Fibroblast of villous mesenchyme (primary cell): ENCODE measurements at regions not wholly inside any gene's neighbourhood (a gene's known extent, or its start where the extent isn't known, plus 50 kb on each side); places are given as distances from the start of the nearest gene placed in this dataset.
"Not testable (repeated sequence)": the region's sequence is repeated elsewhere in the genome, so short reads cannot be mapped to it uniquely, and the experiment has no call there.

Experiments used
- DNase-seq: peaks from one replicate; pipeline ENCODE4 v3.0.0-alpha.2; 2010; ENCODE audit warnings: low read depth
- H3K4me3 ChIP-seq: 2 replicates; pipeline ENCODE4 v1.5.1; 2011; ENCODE audit warnings: low read depth, mild to moderate bottlenecking, low read length
- TF ChIP-seq, protein P1 (sequence below): IDR thresholded peaks from 2 replicates; pipeline ENCODE4 v1.5.1; 2012; ENCODE audit warnings: low read depth, mild to moderate bottlenecking, low read length; ENCODE audit not compliant: insufficient read depth

DNA sequence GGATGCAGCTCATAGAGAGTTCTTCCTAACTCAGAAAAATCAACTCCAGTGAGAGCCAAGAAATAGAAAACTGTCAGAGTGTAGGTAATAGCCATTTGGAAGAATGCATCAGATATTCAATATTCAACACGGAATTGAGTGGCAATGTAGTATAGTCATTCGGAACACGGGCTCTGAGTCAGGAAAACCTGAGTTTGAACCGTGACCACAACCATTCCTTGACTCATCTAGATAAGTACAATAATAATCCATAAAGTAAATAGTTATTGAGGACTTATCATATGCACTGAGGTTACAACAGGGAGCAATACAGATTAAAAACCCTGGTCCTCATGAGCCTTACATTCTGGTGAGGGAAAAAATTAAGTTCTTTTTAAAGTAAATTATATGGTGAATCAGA, 62.6 kb upstream of the PHF21A start:
- DNase-seq, result peak; percentile 58
- H3K4me3 ChIP-seq, result no peak overlapping the region
- TF ChIP-seq, protein P1, sequence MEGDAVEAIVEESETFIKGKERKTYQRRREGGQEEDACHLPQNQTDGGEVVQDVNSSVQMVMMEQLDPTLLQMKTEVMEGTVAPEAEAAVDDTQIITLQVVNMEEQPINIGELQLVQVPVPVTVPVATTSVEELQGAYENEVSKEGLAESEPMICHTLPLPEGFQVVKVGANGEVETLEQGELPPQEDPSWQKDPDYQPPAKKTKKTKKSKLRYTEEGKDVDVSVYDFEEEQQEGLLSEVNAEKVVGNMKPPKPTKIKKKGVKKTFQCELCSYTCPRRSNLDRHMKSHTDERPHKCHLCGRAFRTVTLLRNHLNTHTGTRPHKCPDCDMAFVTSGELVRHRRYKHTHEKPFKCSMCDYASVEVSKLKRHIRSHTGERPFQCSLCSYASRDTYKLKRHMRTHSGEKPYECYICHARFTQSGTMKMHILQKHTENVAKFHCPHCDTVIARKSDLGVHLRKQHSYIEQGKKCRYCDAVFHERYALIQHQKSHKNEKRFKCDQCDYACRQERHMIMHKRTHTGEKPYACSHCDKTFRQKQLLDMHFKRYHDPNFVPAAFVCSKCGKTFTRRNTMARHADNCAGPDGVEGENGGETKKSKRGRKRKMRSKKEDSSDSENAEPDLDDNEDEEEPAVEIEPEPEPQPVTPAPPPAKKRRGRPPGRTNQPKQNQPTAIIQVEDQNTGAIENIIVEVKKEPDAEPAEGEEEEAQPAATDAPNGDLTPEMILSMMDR, result no peak

DNA sequence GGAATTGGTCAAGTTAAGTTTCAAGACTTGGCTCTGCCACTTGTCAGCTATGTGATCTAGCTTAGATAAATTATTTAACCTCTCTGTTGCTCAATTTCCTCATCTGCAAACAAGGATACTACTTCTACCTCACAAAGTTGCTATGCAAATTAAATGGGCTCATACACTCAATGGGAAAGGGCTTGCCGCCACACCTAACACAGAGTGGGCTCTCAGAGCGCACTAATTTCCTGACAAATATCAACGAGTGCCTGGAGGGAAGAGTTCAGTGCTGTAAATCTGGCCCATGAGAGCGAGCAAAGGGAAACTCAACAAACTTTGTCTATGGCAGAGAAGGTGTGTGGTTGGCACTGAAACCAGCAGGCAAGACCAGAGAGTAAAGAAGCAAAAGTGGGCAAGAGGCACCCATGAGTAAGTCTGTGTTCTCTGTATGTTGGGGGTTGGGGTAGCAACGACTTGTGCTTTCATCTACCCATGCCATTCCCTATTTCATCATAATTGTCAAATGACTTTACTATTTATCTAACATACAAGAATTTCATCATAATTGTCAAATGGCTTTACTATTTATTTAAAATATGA, 60.7 kb upstream of the PHF21A start:
- DNase-seq, result no peak
- H3K4me3 ChIP-seq, result no peak overlapping the region
- TF ChIP-seq, protein P1, result no peak

DNA sequence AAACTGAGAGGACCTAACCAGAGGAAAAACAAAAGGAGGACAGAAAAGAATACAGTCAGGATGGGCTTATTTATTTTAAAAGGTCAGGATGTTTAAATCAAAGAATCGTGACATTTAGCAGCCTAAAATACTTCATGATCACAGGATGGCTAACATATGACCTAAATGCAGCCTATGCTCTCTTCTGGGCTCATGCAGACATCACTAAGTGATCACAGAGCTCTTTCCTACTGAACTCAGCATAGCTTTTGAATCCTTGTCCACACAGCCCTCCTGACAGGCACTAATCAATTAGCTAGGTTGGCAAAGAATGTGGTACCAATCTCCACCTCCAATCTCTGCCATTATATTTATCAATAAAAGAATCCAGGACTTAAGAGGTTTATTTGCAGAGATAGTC, 60.1 kb upstream of the PHF21A start:
- TF ChIP-seq, protein P1, result no peak
- no peak for DNase-seq
- H3K4me3 ChIP-seq, result no peak overlapping the region

DNA sequence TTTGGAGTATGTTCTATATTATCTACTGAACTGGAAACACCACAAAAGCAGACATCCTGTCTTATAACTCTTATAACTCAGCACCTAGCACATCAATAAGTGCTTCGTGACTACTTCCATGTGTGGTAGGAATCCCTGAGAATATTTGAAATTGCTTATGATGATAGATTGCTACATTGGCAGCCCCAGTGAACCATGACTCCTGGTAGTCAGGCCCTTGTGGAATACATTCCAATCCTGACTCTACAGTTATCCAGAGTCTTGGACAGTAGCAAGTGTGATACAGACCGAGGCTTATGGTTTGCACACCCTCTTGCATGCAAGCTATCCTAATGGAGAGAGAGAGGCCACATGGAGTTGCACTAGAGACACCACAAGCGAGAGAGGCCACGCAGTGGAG, 59.5 kb upstream of the PHF21A start:
- no peak for DNase-seq
- no peak overlapping the region for H3K4me3 ChIP-seq
- TF ChIP-seq, protein P1, result no peak

DNA sequence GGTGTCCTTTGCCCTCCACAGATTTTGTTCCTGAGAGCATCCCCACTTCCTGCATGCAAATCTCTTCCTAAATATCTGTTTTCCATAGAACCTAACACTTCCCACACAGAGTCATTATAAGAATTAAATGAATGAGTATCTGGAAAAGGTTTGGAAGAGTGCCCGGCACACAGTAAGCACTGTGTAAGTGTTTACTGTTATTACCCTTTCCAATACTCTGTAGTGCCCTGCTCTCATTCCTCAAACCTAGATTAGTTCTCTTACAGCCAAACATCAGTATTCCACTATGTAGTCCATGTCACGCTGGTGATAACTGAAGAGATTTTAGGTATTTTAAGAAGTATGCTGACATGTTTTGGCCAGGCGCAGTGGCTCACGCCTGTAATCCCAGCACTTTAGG, 57.3 kb upstream of the PHF21A start:
- DNase-seq, result no peak
- H3K4me3 ChIP-seq, result no peak overlapping the region
- TF ChIP-seq, protein P1, result no peak

DNA sequence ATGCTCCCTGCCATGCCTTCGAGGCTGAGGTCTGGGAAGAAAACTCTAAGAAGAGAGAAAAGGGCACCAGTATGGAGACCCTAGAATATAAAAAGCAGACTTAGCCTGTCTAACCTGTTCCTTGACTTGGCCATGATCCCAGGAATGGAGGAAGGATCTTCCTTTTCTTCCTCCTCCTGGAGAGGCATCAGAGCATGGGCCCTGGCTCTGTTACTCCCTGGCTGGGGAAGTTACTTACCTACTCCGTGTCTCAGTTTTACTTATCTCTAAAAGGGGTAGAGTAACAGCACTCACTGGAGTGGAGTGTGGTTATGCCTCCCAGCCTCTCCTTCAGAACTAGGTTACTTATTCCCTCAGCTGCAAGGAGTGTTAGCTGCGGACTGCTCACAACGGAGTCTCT, 55.2 kb upstream of the PHF21A start:
- no peak for DNase-seq
- H3K4me3 ChIP-seq, result no peak overlapping the region
- TF ChIP-seq, protein P1, result no peak

DNA sequence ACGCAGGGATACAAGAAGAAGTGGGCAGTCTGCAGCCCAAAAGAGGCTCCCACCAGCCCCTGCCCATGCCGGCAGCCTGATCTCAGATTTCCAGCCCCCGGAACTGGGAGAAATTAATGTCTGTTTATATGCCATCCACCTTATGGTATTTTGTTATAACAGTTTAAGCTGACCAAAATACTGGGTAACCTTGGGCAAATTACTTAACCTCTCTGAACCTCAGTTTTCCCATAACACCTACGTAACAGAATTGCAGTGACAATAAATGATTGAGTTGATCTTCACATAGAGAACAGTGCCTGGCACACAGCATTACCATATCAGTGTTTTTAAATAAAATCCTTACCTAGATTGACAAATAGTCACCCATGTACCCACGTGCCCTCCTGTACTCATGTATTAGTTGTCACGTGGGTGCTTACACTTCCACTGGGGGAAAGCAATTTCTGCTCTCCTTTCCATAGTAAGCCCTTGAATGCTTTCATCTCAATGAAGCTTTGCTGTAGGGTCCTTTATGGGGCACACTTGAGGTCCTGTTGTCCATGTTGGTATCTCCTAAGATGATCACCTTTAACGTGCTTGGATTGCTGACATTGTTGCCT, 54.2 kb upstream of the PHF21A start:
- no peak for DNase-seq
- TF ChIP-seq, protein P1, result no peak
- no peak overlapping the region for H3K4me3 ChIP-seq

DNA sequence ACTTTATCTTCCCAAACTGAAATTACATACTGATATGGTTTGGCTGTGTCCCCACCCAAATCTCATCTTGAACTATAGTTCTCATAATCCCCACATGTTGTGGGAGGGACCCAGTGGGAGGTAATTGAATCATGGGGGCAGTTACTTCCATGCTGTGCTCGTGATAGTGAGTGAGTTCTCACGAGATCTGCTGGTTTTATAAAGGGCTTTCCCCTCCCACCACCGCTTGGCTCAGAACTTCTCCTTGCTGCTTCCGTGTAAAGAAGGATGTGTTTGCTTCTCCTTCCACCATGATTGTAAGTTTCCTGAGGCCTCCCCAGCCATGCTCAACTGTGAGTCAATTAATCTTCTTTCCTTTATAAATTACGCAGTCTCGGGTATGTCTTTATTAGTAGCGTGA, 50.4 kb upstream of the PHF21A start:
- DNase-seq, H3K4me3 ChIP-seq: not testable (repeated sequence)
